Retina (tissue), 1 donor: ENCODE measurements at regions not wholly inside any gene's neighbourhood (a gene's known extent, or its start where the extent isn't known, plus 50 kb on each side); places are given as distances from the start of the nearest gene placed in this dataset.

ENCODE experiments used
- DNase-seq: peaks from one replicate; pipeline ENCODE4 v3.0.0-alpha.2; 2016

DNA sequence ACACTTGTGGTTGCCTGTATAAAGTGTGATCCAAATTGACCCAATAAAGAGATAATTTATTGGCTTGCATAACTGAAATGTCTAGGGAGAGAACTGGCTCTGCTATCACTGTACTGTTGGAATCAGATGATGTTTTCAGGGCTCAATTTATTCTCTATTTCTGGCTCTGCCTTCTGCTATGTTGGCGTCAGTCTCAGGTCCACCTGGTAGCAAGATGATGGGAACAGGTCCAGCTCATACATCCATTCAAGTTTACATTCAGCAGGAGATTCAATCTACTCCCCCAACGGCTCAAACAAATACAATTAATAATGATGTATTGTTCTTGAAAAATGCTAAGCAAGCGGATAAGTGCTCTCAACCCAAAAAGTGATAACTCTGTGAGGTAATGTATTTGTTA, 297.7 kb upstream of the SYT4 start:
- DNase-seq = no peak

DNA sequence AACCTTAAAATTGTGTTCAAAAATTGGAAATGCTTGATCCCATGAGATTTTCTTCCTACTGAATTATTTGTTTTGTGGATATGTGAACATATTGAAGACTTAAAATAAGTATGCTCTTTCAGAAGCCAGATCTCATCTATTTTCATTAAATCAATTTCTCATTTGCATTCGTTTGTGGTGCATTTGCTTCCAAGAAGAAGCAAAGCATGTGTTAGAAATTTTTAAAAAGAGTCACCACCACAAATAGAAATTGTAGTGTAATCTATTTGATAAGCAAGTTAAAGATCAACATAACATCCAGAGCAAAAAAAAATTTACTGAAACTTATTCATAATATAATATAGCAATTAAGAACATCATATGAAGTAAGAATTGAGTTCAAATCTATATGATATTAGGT, 300.9 kb upstream of the SYT4 start:
- no peak for DNase-seq

DNA sequence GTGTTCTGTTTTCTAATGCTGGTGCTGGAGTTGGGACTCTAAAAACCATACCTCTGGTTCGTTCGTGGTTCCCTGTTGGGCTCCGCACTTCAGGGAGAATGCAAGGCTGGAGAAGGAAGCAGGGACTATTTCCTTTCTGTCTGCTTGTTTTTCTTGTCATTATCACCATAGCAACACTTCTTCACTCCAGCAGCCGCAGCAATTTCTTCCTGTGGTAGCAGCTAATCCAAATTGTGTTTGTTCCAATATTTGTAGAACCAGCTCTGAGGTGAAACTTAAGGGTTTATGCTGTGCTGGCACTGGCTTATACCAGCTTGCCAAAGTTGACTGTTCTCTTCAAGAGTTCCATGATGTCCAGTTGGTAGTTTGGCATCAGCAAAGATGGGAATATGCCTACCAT, 301.4 kb upstream of the SYT4 start:
- DNase-seq = no peak

DNA sequence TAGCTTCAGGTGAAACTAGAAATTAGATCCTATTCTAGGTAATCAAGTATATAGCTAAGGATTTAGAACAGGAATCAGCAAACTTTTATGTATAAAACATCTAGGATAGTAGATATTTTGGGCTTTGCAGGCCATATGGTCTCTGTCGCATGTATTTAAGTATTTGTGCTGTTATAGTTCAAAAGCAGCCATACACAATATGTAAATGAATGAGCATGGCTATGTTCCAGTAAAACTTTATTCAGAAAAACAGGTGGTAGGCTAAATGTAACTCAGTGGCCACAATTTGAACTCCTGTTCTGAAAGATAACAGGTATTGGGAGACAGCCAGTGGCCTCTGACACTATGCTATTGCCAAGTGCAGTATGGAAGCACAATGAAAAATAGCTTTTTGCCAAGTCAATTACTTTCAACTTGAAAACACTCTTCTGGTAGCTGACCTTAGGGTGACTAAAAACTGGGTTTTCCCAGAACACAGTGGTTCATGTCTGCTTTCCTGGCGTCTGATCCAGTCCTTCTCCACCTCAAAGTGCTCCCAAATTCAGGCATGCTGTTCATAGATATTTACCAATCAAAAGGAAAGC, 304.7 kb upstream of the SYT4 start:
- no peak for DNase-seq

DNA sequence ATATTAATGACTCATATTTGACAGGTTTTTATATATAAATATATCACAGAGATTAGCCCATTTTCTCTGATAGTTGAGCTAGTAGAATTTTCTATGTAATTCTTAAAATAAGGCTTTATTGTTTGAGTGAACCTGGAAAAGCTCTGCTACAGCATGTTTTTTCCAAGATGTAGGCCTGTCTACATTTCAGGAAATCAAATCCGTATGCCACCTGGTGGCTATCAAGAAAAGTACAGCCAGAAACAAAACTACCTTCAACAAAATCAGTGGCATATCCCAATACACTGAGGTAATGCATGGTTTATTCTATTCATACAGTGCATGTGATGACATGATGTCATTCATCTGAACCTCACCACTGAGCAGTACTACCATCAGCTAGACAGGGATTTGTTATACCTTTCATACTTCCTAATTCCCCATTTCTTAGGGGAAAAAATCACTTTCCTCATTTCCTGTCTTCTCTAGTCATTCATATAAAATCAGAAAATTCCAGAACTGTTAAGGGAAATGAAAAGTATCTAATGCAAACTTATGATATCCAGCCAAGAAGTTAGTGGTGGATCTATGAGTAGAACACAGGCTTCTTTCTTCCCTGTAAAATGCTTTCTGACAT, 310.4 kb upstream of the SYT4 start:
- peak; percentile 44 for DNase-seq

DNA sequence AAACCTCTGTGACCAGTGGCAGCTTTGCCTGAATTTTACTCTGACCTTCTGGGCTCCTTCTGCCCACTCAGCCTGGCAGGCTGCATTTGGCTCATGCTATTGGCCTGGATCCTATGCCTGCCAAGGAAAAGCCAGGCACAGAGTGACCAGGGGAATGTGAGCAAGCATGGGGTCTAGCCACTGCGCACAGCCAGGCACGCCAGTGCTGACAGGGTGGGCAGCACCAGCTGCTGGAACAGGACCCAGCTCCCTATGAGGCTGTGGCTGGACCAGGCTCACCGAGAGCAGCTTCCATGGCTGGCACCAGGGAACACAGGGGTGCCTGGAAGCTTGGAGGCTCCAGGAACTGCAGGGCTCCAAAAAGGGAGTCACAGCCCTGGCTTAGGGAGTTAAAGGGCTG, 311.5 kb upstream of the SYT4 start:
- DNase-seq = no peak

DNA sequence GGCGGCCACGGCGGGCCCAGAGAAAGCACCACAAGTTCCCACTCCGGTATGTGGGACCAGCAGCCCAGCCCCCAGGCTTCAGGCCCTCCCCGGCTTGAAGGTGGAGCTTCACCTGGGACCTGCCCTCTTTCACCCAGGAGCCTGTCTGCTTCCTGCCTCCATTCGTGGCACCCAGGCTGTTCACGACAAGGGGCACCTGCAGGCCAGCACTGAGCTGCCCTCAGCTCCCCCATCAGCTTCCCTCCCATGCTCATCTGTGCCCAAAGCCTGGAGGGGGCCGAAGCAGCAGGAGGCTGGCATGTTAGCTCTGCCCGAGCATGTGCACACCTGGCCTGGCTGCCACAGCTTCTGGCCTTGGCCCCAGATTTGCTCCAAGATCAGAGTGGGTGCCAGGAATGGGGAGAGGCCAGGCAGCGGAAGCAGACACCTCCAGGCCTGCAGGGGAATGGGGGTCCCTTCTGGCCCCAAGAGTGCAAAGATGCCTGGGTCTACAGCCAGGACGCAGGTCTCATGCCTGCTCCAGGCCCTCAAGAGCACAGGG, 312.4 kb upstream of the SYT4 start:
- DNase-seq = no peak

DNA sequence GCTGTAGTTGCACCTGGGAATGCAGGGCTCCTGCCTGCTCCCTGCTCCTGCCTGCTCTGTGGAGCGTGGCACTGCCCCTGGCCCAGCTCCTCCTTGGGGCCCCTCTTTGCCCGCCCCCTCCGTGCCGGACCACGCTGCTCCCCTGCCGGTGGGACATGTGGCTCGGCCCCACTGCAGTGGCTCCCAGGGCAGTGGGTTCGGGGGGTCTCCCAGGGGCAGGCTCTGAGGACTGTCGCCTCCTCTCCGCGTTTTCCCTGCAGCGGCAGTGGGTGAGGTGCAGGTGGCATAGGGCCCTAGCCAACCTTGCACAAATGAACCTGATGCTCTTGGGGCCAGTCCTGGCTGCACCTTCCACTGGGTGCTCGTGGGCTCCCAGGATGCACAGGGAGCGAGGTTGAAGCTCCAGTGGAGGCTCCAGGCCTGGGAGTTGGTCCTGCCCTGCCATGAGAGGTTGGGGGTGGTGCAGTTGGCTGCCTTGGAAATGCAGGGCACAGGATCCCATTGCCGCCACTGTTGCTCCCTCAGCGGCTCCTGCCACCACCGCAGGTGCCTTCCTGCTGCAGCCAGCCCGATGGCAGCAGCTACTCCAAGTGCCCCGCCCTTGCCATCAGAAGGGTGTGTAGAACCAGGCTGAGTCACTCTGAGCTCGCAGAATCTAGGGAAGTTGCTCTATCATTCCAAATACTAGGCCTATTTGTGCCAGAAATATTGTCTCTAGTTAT, 313.1 kb upstream of the SYT4 start:
- no peak for DNase-seq

DNA sequence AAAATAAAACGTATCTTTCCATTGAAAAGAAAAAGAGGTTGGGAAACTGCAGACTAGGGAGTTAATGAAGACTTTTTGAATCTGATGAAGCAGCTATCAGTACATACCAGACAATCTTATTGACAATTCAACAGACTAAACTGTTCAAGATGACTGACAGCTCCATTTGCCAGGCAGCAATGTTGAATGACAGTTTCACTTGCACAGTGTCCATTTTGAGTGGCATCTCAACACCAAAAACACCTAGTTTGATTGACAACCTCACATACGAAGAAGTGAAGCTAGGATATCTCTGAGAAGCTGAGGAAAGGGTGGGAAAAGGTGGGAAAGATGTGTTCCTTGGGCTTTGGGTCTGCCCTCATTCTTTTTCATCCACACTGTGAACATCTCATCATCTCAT, 315.0 kb upstream of the SYT4 start:
- no peak for DNase-seq

DNA sequence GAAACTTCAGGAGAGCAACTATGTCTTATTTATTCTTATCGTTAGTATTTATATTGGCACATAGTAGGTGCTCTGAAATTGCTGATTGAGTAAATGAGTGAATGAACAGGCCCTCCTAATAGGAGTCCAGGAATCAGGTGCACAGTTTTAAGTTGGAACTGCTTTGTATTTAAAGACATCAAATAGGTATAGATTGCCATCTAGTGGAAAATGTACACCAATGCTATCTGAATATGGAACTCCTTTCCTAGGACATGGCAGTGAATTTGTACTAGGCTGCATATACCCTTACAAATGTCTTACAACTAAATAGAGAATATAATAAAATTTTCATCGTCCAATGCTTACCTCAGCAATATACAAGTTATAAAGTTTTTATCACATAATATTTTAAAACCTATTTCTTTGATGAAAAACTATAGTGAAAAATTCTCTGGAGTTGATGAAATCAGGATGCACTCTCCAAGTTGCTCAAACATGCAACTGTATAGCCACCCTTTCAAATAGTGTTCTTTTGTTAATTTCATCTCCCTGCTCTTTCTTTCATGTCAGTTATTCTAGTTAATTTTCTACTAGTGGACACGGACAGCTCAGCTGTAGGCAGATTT, 318.9 kb upstream of the SYT4 start:
- DNase-seq = no peak

DNA sequence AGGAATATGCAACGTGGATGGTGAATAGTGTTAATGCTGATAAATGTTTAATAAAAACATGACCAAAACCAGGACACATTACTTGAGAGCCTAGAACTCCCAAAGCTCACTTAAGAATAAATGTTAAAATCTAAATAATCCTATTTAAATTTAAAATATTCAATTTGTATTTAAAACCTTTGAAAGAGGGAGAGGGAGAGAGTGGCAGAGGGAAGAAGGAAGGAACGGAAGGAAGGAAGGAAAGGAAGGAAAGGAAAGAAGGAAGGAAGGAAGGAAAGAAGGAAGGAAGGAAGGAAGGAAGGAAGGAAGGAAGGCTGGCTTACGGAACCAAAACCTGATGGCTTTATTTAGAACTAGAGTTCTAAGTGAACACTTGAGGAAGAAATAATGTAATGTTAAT, 324.1 kb upstream of the SYT4 start:
- DNase-seq = no peak

DNA sequence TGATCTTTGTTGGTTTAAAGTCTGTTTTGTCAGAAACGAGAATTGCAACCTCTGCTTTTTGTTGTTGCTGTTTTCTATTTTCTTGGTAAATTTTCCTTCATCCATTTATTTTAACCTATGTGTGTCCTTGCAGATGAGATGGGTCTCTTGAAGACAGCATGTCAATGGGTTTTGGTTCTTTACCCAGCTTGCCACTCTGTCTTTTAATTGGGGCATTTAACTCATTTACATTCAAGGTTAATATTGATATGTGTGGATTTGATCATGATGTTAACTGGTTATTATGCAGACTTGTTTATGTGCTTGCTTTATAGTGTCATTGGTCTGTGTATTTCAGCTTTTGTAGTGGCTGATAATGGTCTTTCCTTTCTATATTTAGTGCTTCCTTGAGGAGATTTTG, 327.9 kb upstream of the SYT4 start:
- DNase-seq = no peak

DNA sequence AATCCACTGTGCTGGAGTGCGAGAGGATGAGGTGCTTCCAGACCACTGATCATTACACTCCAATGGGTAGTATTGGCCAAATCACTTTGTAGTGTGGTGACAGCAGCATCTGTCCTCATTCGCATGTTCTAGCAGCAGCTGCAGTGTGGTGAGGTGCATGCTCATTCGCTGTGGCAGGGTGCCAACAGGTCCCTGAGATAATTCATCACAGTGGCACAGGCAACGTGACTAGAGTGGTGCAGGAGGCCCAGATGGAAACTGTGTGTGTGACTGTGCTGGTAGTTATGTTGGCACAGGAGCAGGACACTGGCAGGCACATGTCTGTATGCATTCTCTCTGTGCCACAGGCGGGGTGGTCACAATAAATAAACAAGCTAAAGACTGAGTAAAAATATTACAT, 329.5 kb upstream of the SYT4 start:
- no peak for DNase-seq

DNA sequence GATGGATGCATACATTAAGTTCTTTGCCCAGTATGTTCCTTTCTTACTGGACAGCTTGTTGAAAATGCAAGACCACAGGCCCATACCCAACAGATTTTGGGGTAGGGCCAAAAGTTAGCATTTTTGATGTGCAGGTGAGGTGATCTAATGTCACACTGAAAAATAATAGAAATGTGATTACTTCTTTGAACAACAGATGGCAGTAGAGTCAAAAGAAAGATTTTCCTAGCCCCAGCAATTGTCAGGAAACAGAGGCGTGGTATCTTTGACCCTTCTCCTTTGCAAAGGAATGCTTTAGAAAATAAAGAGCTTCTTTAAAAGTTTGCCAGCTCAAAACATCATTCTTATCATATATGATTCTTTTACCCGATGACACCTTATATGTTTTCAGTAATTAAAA, 343.6 kb upstream of the SYT4 start:
- peak; percentile 56 for DNase-seq

DNA sequence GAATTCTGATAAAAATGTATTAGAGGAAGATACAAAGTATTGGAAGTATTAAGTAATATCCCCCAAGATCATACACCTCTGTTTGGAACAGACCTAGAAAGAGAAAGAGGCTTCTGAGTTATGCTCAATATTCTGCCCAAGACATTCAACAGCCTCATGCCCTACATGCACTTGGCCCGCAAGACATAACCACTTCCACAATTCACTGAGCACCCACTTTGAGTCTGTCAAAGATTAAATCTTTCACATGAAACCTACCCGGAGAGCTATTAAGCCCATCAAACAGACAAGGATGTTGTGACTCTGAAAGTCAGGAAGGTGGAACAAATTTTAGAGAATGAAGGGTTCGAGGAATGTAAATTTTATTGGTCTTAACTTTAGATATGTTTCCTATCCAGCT, 344.7 kb upstream of the SYT4 start:
- no peak for DNase-seq

DNA sequence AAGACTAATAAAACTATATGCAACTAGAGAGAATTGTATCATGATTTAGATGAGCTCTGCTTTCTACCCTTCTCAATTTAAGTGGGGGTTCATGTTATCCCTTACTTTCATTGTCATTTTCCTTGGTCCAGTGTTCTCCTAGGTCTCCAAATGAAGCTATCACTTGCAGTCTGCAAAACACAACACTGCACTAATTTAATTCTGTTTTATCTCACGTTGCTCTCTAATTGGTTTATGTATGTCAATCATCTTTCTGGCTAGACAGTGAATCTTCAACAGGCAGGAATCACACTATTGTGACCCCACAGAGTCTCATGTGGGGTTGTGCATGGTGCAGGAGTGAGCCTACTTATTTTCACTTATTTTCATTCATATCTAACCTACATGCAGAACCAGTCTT, 348.3 kb upstream of the SYT4 start:
- no peak for DNase-seq

DNA sequence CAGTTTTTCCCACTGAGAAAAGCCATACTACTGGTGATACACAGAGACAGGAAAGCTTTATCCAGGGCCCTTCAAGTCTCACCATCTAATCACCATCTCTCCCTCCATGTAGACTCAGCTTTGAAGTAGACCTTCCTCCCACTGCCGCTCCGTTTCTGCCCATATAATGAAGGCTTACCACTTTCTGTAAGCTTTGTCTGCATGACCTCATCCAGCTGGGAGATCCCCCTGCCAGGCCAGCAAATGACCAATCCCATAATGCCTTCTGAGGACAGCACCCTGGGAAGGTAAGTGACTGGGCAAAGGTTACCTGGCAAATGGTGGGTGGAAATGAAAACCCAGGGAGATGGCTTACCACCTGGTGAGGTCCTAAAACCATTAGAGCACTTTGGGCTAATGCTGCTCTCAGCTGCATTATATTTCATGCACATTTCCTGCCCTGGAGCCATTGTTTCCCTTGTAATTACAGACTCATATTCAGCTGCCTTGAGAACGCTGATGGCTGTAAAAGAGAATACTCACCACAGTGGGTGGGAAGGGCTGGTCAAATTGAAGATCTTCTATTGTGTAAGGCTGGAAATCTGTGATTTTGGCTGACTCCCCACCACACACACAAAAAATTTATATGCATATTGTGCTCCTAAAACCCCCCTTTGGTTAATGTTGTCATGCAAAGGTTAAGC, 350.7 kb upstream of the SYT4 start:
- peak; percentile 36 for DNase-seq

DNA sequence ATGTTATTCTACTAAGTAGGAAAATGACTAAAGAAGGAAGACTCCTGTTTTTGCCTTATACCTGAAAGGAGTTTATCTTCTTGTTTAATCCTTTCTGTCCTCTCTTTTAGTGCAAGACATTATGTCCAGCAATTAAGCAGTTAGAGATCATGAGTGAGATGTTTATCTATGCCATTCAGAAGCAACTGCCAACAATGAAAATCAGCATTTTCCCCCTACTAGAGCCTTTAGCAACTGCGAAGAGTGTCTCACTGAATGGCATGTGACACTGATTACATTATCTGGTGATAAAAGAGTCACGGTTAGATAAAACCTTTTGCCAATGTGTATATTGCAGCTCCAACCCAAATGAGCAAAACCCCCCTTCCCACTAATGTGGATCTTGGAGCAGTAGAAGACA, 357.7 kb upstream of the SYT4 start:
- peak; percentile 11 for DNase-seq

DNA sequence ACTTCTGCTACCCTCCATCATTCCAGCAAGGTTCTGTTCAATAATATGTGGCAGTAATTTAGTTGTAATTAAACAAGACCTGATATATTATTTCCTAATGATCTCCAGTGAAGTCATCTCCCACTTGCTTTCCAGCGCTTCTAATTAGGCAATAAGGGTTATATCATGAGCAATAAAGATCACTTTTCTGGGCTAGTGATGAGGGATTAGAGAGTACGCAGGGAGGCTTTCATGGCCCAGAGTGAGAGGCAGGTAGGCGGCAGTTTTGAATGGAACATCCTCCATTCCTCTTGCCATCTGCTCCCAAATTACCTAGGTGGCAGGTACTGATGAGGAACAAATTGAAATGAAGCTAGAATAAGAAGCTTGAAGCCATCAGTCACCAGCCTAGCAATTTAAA, 358.1 kb upstream of the SYT4 start:
- no peak for DNase-seq

DNA sequence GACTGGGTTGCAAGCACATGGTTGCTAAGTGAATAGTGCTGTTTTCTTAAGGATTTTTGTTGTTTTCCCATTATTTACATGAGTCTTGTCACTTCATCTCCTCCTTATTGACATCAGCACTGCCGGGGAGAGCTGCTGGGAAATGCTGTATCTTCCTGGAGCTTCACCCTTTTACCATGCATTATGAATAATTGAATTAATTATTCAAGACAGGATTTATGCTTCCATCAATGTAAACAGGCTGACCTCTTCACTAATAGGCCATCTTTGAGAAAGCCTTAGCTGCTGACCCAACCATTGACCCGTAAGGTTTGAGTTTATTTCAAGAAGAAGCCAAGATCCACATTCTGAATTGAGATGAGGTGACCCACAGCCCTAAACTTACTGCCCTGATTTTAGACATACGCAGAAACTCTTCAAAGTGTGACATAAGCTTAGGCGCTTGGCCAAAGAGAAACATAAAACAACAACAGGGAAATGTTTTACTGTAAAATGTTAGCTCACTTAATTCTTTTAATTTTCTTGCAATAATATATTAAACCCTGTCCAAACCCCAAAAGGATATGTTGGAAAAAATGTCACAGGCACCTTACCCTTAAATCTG, 365.5 kb upstream of the SYT4 start:
- DNase-seq = peak; percentile 33

DNA sequence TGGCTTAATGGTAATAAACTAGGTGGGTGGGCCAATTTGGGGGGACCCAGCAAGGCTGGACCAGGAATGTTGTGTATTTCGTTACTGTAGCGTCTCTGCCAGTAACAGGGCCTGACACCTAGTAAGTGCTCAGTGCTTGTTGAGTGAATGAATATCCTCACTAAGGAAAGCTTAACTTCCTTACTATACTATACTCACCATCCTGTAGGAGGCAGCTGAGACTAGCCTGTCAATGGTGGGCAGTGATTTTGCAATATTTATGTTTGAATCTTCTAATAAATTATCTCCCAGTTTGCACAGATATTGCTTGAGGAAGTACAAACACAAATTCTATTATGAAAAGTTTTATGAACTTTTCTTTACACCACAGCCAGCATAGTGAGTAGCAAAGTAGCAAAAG, 370.7 kb upstream of the SYT4 start:
- DNase-seq = no peak

DNA sequence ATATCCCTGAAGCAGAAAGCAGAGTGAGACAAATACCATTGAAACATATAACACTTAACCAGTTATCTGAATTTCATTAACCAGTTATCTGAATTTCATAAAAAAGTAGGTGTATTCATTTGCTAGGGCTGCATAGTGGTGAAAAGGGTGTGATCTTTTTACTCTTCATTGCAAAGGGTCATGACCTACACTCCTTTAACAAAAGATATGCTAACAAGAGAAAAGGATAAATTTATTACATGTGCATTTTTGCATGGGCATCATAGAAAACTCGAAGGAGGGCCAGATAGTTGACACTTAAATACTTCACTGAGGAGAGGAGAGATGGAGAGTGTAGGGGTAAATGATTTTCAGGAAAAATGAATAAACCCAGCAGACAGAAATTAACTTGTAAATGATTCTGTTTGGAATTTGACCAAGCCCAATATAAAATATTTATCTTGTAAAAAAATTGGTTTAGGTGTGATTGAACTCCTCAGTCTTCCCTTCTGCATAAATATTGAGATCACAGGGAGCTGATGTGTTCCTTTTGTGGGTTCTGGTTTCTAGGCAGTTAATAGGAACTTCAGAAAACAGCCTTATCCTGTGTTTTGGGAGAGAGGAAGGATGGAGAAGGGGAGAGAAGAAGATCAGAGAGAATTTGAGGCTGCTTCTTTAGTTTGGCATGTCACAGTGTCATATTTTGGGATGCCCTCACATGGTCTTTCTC, 372.5 kb upstream of the SYT4 start:
- DNase-seq = no peak
